CD4-positive, alpha-beta T cell treated with Interleukin-6 for 4 hours (primary cell): ENCODE measurements at regions not wholly inside any gene's neighbourhood (a gene's known extent, or its start where the extent isn't known, plus 50 kb on each side); places are given as distances from the start of the nearest gene placed in this dataset.

Experiments used
- DNase-seq: peaks from one replicate; pipeline ENCODE4 v3.0.0-alpha.2; 2020; ENCODE audit warnings: mixed read lengths

GRCh38 chr13:44263751-44264620 lies 109.6 kb upstream of the SERP2 start:
- DNase-seq = no peak

GRCh38 chr13:44266305-44266704 lies 107.3 kb upstream of the SERP2 start:
- DNase-seq = no peak

- DNase-seq = no peak
These were observed 106.9 kb upstream of the SERP2 start for GRCh38 chr13:44266772-44267171.

GRCh38 chr13:44267203-44267602 lies 106.4 kb upstream of the SERP2 start:
- DNase-seq = no peak

GRCh38 chr13:44267980-44268379 lies 105.6 kb upstream of the SERP2 start:
- no peak for DNase-seq

- DNase-seq = no peak
These were observed 104.6 kb upstream of the SERP2 start for GRCh38 chr13:44268980-44269379.

- no peak for DNase-seq
These were observed 103.5 kb upstream of the SERP2 start for GRCh38 chr13:44270150-44270549.

GRCh38 chr13:44271031-44271455 lies 102.6 kb upstream of the SERP2 start:
- DNase-seq = no peak

- no peak for DNase-seq
These were observed 102.2 kb upstream of the SERP2 start for GRCh38 chr13:44271473-44271872.

- DNase-seq = no peak
These were observed 101.7 kb upstream of the SERP2 start for GRCh38 chr13:44271915-44272341.

GRCh38 chr13:44272692-44273091 lies 100.9 kb upstream of the SERP2 start:
- DNase-seq = no peak

GRCh38 chr13:44273216-44273615 lies 100.4 kb upstream of the SERP2 start:
- no peak for DNase-seq

- DNase-seq = peak; percentile 38
These were observed 99.4 kb upstream of the SERP2 start for GRCh38 chr13:44273991-44274770.

GRCh38 chr13:44274771-44275205 lies 98.8 kb upstream of the SERP2 start:
- DNase-seq = peak; percentile 45

GRCh38 chr13:44275381-44275780 lies 98.2 kb upstream of the SERP2 start:
- no peak for DNase-seq

- no peak for DNase-seq
These were observed 97.6 kb upstream of the SERP2 start for GRCh38 chr13:44276061-44276460.

GRCh38 chr13:44277459-44277858 lies 96.2 kb upstream of the SERP2 start:
- DNase-seq = no peak

GRCh38 chr13:44278166-44278565 lies 95.5 kb upstream of the SERP2 start:
- DNase-seq = peak; percentile 43

GRCh38 chr13:44280456-44280855 lies 93.2 kb upstream of the SERP2 start:
- no peak for DNase-seq

- no peak for DNase-seq
These were observed 92.2 kb upstream of the SERP2 start for GRCh38 chr13:44281252-44282000.

GRCh38 chr13:44283600-44283999 lies 90.0 kb upstream of the SERP2 start:
- no peak for DNase-seq

- DNase-seq = no peak
These were observed 85.7 kb upstream of the SERP2 start for GRCh38 chr13:44287958-44288357.

GRCh38 chr13:44292545-44292944 lies 81.1 kb upstream of the SERP2 start:
- DNase-seq = no peak
